ENCODE measurements at regions not wholly inside any gene's neighbourhood (a gene's known extent, or its start where the extent isn't known, plus 50 kb on each side); places are given as distances from the start of the nearest gene placed in this dataset.

DNA sequence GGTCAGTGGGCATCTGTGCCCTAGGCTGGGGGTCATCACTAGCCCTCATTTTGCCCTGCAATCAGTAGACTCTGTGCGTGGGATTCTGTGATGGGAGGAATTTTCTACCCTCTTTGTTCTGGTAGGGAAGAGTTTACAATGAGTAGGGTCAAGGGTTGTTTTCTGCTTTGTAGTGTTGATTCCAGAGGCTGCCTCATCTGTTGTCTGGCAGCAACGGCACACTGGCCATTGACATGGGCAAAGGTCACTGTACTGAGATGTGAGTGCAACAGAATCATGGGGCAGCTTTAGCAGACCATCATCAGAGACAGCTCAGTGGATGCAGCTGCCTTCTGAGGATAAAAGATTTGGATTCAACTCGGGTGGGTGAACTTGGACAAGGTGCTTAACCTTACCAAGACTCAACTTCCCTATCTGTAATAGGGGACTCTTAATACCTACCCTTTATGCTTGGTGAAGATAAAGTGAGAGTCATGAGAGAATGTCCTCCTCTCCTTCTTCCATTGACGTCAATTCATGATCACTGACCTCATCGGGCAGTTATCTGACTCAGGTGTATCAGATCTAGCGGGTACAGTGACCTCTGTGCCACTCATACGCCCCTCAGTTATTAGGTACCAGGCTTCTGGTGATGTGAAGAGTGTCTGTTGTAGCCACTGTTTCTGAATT, 127.5 kb downstream of the RPLP1 start:
- Histone ChIP-seq H3K9me3 (ENCODE audit: control insufficient read depth in 5 of 5, low read length in 5 of 5) (no peaks in the 10 kb centered on the region), H3K4me3 (ENCODE audit: low read depth in 1 of 5, low read length in 5 of 5) (no peak overlapping the region), H3K4me1 (ENCODE audit: control insufficient read depth in 5 of 5, insufficient read depth in 5 of 5, low read length in 5 of 5) (peaks cover 0 to 15% (median 7%) of the 10 kb centered on the region in 5 donors), H3K27me3 (ENCODE audit: control insufficient read depth in 5 of 5, insufficient read depth in 4 of 5, low read length in 5 of 5) (peaks cover 0 to 6% (median 0%) of the 10 kb centered on the region in 5 donors), H3K36me3 (ENCODE audit: control insufficient read depth in 5 of 5, insufficient read depth in 5 of 5, low read length in 5 of 5) (no peaks in the 10 kb centered on the region), H3K27ac (ENCODE audit: low read depth, low read length) (no peak overlapping the region), H3K9ac (ENCODE audit: low read length in 5 of 5) (no peak overlapping the region)

- no peaks in the 10 kb centered on the region for H3K36me3 ChIP-seq (ENCODE audit: control insufficient read depth in 5 of 5, insufficient read depth in 5 of 5, low read length in 5 of 5)
- H3K9me3 ChIP-seq (ENCODE audit: control insufficient read depth in 5 of 5, low read length in 5 of 5): peaks cover 0 to 6% (median 0%) of the 10 kb centered on the region in 5 donors
- peaks cover 0 to 15% (median 9%) of the 10 kb centered on the region in 5 donors for H3K4me1 ChIP-seq (ENCODE audit: control insufficient read depth in 5 of 5, insufficient read depth in 5 of 5, low read length in 5 of 5)
- no peak overlapping the region for H3K27ac ChIP-seq (ENCODE audit: low read depth, low read length)
- H3K9ac ChIP-seq (ENCODE audit: low read length in 5 of 5): no peak overlapping the region
- H3K4me3 ChIP-seq (ENCODE audit: low read depth in 1 of 5, low read length in 5 of 5): no peak overlapping the region
- H3K27me3 ChIP-seq (ENCODE audit: control insufficient read depth in 5 of 5, insufficient read depth in 4 of 5, low read length in 5 of 5): peaks cover 0 to under 1% (median 0%) of the 10 kb centered on the region in 5 donors
Observed at GRCh38 chr15:69583626-69584025, 131.0 kb downstream of the RPLP1 start.

- H3K9ac ChIP-seq (ENCODE audit: low read length in 5 of 5): no peak overlapping the region
- no peaks in the 10 kb centered on the region for H3K27me3 ChIP-seq (ENCODE audit: control insufficient read depth in 5 of 5, insufficient read depth in 4 of 5, low read length in 5 of 5)
- no peak overlapping the region for H3K4me3 ChIP-seq (ENCODE audit: low read depth in 1 of 5, low read length in 5 of 5)
- H3K27ac ChIP-seq (ENCODE audit: low read depth, low read length): no peak overlapping the region
- H3K36me3 ChIP-seq (ENCODE audit: control insufficient read depth in 5 of 5, insufficient read depth in 5 of 5, low read length in 5 of 5): no peaks in the 10 kb centered on the region
- peaks cover 0 to 6% (median 0%) of the 10 kb centered on the region in 5 donors for H3K9me3 ChIP-seq (ENCODE audit: control insufficient read depth in 5 of 5, low read length in 5 of 5)
- H3K4me1 ChIP-seq (ENCODE audit: control insufficient read depth in 5 of 5, insufficient read depth in 5 of 5, low read length in 5 of 5): peaks cover 0 to 12% (median 9%) of the 10 kb centered on the region in 5 donors
Observed at GRCh38 chr15:69585937-69586336, 133.3 kb downstream of the RPLP1 start.

DNA sequence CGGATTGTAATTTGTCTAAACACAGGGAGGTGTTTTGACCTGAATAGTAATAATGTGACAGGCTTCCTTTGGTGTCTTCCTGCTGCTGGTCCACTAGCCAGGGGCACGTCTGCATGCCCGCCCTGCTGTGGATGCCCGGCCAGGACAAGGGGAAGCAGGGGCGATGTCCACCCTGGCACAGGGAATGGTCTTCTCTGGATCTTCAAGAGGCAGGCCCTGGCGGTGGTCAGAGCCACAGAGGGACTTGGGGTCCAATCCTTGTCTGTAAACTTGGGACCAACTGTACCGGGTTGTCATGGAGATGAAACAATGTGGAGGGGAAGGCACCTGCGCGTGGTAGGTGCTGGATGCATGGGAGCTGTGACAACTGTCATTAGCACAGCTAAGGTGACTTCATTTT, 134.1 kb downstream of the RPLP1 start:
- H3K9ac ChIP-seq (ENCODE audit: low read length in 5 of 5): no peak overlapping the region
- no peak overlapping the region for H3K27ac ChIP-seq (ENCODE audit: low read depth, low read length)
- H3K9me3 ChIP-seq (ENCODE audit: control insufficient read depth in 5 of 5, low read length in 5 of 5): peaks cover 0 to 6% (median 0%) of the 10 kb centered on the region in 5 donors
- no peaks in the 10 kb centered on the region for H3K27me3 ChIP-seq (ENCODE audit: control insufficient read depth in 5 of 5, insufficient read depth in 4 of 5, low read length in 5 of 5)
- H3K4me1 ChIP-seq (ENCODE audit: control insufficient read depth in 5 of 5, insufficient read depth in 5 of 5, low read length in 5 of 5): peaks cover 0 to 12% (median 9%) of the 10 kb centered on the region in 5 donors
- no peaks in the 10 kb centered on the region for H3K36me3 ChIP-seq (ENCODE audit: control insufficient read depth in 5 of 5, insufficient read depth in 5 of 5, low read length in 5 of 5)
- no peak overlapping the region for H3K4me3 ChIP-seq (ENCODE audit: low read depth in 1 of 5, low read length in 5 of 5)

GRCh38 chr15:69587723-69588426, 135.3 kb downstream of the RPLP1 start:
- H3K9me3 ChIP-seq (ENCODE audit: control insufficient read depth in 5 of 5, low read length in 5 of 5): peaks cover 0 to 6% (median 0%) of the 10 kb centered on the region in 5 donors
- peaks cover 0 to 12% (median 9%) of the 10 kb centered on the region in 5 donors for H3K4me1 ChIP-seq (ENCODE audit: control insufficient read depth in 5 of 5, insufficient read depth in 5 of 5, low read length in 5 of 5)
- H3K9ac ChIP-seq (ENCODE audit: low read length in 5 of 5): no peak overlapping the region
- no peaks in the 10 kb centered on the region for H3K27me3 ChIP-seq (ENCODE audit: control insufficient read depth in 5 of 5, insufficient read depth in 4 of 5, low read length in 5 of 5)
- no peak overlapping the region for H3K4me3 ChIP-seq (ENCODE audit: low read depth in 1 of 5, low read length in 5 of 5)
- H3K27ac ChIP-seq (ENCODE audit: low read depth, low read length): no peak overlapping the region
- H3K36me3 ChIP-seq (ENCODE audit: control insufficient read depth in 5 of 5, insufficient read depth in 5 of 5, low read length in 5 of 5): no peaks in the 10 kb centered on the region

GRCh38 chr15:69590201-69590710, 137.6 kb downstream of the RPLP1 start:
- Histone ChIP-seq H3K4me1 (ENCODE audit: control insufficient read depth in 5 of 5, insufficient read depth in 5 of 5, low read length in 5 of 5) (peaks cover 7 to 20% (median 17%) of the 10 kb centered on the region in 5 donors), H3K27me3 (ENCODE audit: control insufficient read depth in 5 of 5, insufficient read depth in 4 of 5, low read length in 5 of 5) (no peaks in the 10 kb centered on the region), H3K4me3 (ENCODE audit: low read depth in 1 of 5, low read length in 5 of 5) (no peak overlapping the region), H3K27ac (ENCODE audit: low read depth, low read length) (no peak overlapping the region), H3K9me3 (ENCODE audit: control insufficient read depth in 5 of 5, low read length in 5 of 5) (peaks cover 0 to 6% (median 0%) of the 10 kb centered on the region in 5 donors), H3K9ac (ENCODE audit: low read length in 5 of 5) (no peak overlapping the region), H3K36me3 (ENCODE audit: control insufficient read depth in 5 of 5, insufficient read depth in 5 of 5, low read length in 5 of 5) (no peaks in the 10 kb centered on the region)

GRCh38 chr15:69590932-69591524, 138.4 kb downstream of the RPLP1 start:
- Histone ChIP-seq H3K9ac (ENCODE audit: low read length in 5 of 5) (no peak overlapping the region), H3K4me3 (ENCODE audit: low read depth in 1 of 5, low read length in 5 of 5) (no peak overlapping the region), H3K36me3 (ENCODE audit: control insufficient read depth in 5 of 5, insufficient read depth in 5 of 5, low read length in 5 of 5) (no peaks in the 10 kb centered on the region), H3K27me3 (ENCODE audit: control insufficient read depth in 5 of 5, insufficient read depth in 4 of 5, low read length in 5 of 5) (no peaks in the 10 kb centered on the region), H3K4me1 (ENCODE audit: control insufficient read depth in 5 of 5, insufficient read depth in 5 of 5, low read length in 5 of 5) (peaks cover 12 to 26% (median 25%) of the 10 kb centered on the region in 5 donors), H3K27ac (ENCODE audit: low read depth, low read length) (no peak overlapping the region), H3K9me3 (ENCODE audit: control insufficient read depth in 5 of 5, low read length in 5 of 5) (peaks cover 0 to 6% (median 0%) of the 10 kb centered on the region in 5 donors)

DNA sequence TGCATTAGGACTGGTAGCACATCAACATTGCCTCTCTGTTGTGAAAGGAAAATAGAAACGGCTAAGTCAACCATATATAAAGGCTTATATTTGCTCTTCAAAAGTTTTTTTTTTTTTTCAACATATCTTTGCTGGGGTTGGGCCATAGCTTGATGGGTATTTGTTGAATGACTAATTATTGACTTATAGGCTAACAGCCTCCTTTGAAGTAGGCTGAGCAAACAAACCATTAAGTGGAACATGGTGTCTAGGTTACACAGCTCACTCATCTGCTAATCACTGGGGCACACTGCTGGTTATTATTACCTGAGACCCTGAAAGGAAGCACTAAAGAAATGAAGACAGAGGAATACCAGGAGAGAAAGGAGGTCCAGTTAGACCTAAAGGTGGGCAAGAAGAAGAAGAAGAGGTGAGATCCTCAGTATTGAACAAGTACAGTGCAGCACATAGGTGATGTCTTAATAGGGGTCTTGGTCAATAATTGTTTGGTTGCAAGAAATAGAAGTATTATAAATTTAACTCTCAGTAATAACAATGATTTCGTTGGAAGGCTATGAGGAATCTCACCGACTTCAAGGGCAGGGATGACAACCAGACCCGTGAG, 139.4 kb downstream of the RPLP1 start:
- Histone ChIP-seq H3K9me3 (ENCODE audit: control insufficient read depth in 5 of 5, low read length in 5 of 5) (peaks cover 0 to 6% (median 0%) of the 10 kb centered on the region in 5 donors), H3K4me3 (ENCODE audit: low read depth in 1 of 5, low read length in 5 of 5) (no peak overlapping the region), H3K9ac (ENCODE audit: low read length in 5 of 5) (no peak overlapping the region), H3K27me3 (ENCODE audit: control insufficient read depth in 5 of 5, insufficient read depth in 4 of 5, low read length in 5 of 5) (no peaks in the 10 kb centered on the region), H3K4me1 (ENCODE audit: control insufficient read depth in 5 of 5, insufficient read depth in 5 of 5, low read length in 5 of 5) (peaks cover 14 to 34% (median 29%) of the 10 kb centered on the region in 5 donors), H3K27ac (ENCODE audit: low read depth, low read length) (no peak overlapping the region), H3K36me3 (ENCODE audit: control insufficient read depth in 5 of 5, insufficient read depth in 5 of 5, low read length in 5 of 5) (no peaks in the 10 kb centered on the region)

DNA sequence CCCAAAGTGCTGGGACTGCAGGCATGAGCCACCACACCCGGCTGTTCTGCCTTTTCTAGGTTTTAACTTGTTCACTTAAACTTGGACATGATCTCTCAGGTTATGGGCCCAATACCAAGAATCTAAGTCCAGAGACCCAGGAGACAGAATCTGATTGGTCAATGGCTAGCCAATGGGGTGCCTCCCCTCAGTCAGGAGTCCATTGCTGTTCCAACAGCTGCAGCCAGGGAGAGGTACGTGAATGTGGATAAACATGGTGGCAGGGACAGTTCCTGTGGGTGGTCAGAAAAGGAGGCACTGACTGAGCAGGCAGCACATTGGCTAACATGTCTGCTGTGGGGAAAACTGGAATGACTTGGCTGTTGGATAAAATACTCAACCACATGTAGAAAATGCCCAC, 140.3 kb downstream of the RPLP1 start:
- no peak overlapping the region for H3K4me3 ChIP-seq (ENCODE audit: low read depth in 1 of 5, low read length in 5 of 5)
- no peaks in the 10 kb centered on the region for H3K27me3 ChIP-seq (ENCODE audit: control insufficient read depth in 5 of 5, insufficient read depth in 4 of 5, low read length in 5 of 5)
- H3K36me3 ChIP-seq (ENCODE audit: control insufficient read depth in 5 of 5, insufficient read depth in 5 of 5, low read length in 5 of 5): no peaks in the 10 kb centered on the region
- H3K9ac ChIP-seq (ENCODE audit: low read length in 5 of 5): no peak overlapping the region
- peaks cover 14 to 34% (median 29%) of the 10 kb centered on the region in 5 donors for H3K4me1 ChIP-seq (ENCODE audit: control insufficient read depth in 5 of 5, insufficient read depth in 5 of 5, low read length in 5 of 5)
- H3K9me3 ChIP-seq (ENCODE audit: control insufficient read depth in 5 of 5, low read length in 5 of 5): peaks cover 0 to 6% (median 0%) of the 10 kb centered on the region in 5 donors
- H3K27ac ChIP-seq (ENCODE audit: low read depth, low read length): no peak overlapping the region
